G401.6 (cell line): ENCODE measurements at regions not wholly inside any gene's neighbourhood (a gene's known extent, or its start where the extent isn't known, plus 50 kb on each side); places are given as distances from the start of the nearest gene placed in this dataset.

Experiments
- FAIRE-seq: peaks from 2 replicates; lab custom pipeline; 2012; peaks lifted over from hg19 to GRCh38; lab: Jason Lieb, UNC

GRCh38 chr2:16253291-16253690 lies 312.9 kb downstream of the MYCN start:
- FAIRE-seq = no peak

GRCh38 chr2:16252891-16253290 lies 312.5 kb downstream of the MYCN start:
- FAIRE-seq = no peak

- FAIRE-seq = no peak
These were observed 311.9 kb downstream of the MYCN start for GRCh38 chr2:16252251-16252650.

GRCh38 chr2:16251511-16252225 lies 311.3 kb downstream of the MYCN start:
- FAIRE-seq = no peak

DNA sequence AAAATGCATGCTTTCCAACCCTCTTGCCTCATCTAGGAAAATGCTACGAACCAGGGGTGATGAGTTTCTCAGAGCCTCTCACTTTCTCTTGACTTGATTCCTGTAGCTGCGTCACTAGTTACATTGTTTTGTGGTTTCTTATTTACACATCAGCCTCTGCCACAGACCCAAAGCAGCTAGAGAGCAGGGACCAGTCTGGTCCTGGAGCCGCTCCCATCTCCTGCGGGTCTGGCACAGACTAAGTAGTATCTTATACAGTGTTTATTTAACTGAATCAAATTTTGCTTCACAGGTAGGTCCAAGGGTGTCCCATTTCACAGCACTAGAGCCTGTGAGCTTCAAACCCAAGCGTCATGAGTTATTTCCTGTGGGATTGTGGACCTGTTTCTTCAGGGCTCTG lies 310.5 kb downstream of the MYCN start:
- FAIRE-seq = no peak

DNA sequence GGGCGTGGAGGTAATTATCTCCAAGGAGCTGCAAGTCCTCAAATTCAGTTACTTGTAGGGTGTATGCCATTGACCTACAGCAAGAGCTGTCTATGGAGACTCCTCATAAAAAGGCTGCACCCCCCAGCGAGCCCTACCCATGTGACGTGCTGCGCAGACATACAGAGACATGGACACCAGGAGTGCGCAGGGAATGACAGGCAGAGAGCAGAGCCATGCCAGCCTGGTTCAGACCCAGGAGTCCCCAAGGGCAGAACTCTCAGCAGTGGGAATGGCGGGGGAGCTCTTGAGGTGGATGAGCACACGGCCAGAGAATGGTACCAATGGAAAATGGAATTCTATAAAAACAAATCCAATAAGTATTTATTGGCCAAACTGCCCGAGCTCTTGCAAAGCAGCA lies 310.1 kb downstream of the MYCN start:
- no peak for FAIRE-seq

DNA sequence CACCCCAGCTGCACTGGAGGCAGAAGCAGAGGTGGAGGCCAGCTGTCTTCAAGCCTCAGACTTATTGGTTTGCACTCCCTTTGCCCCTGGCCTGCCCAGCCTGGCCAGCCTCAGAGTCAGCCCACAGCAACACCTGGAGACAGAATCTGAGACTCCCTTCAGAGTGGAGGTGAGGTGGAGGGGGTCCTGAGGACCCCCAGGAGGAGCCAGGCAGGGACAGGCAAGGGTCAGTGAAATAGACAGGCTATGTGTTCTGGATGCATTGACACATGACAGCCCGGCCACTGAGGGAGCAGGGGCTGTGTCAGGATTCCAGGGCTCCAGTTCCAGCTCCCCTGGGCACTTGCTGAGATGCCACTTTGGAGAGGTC lies 309.7 kb downstream of the MYCN start:
- no peak for FAIRE-seq

DNA sequence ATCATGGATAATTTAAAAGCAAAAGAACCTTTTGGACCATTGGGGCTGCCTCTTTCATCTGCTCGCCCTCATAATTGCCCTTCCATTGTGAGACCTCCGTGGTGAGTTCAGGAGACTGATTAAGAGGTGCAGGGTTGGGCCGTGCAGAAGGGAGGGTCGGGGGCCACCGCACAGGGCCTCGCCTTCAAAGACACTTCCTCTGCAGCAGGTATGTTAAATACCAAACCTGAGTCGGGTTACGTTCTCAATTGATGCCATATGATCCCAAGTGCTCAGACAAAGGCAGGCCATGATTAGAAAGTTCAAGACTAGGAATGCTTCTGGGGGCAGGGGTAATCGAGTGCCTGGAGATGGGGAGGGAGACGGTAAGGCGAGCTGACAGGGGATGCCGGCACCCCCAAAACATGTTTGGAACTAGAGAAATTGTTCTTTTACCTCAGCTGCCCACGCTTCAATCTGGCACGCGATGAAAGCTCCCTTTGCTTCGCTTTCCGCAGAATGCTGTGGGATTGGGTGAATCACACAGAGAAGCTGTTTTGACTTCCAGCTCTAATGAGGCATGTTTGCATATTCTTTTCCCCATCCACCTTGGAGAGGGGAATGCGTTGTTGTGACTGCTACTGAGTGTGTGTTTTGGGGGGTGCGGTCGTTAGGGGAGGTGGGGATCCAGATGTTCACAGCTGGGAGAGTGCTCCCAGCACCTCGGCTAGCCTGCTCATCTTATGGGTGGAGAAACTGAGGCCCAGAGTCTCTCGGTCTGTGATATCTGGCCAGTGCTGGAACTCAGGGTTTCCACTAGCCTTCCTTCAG lies 309.1 kb downstream of the MYCN start:
- FAIRE-seq = no peak

- no peak for FAIRE-seq
These were observed 308.3 kb downstream of the MYCN start for GRCh38 chr2:16248571-16249105.

DNA sequence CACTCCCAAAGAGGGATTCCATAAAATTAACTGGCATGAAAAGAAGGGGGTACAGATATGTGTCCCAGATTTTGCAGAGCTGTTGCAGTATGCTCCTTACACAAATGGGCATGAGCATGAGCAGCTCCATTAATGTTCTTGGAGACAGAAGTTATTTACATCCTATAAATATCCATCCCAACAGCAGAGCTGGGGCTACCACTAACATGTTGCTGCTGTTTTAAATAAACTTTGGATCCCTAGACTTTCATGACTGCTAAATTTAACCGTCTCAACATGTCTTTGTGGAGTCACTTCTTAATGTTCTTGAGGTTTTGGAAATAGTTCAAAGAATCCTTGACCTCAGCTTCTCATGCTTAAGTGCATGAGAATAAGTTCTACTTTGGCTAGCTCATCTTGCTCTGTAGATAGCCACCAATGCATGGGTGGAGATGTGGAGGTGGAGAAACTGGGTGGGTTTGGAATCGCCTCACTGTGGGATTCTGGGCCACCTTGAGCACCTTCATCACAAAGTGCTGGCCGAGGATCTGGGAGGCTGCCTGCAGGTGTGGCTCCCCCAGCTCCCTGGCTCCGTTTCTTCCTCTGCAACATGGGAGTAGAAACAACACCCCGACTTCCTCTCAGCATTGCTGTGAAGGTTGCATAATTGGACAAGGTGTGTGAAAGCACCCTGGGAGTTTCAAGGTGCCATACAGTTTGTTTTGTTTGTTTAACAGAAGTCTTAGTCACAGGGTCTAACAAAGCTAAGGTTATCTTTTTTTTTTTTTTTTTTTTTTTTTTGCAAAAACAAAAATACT lies 307.2 kb downstream of the MYCN start:
- no peak for FAIRE-seq

DNA sequence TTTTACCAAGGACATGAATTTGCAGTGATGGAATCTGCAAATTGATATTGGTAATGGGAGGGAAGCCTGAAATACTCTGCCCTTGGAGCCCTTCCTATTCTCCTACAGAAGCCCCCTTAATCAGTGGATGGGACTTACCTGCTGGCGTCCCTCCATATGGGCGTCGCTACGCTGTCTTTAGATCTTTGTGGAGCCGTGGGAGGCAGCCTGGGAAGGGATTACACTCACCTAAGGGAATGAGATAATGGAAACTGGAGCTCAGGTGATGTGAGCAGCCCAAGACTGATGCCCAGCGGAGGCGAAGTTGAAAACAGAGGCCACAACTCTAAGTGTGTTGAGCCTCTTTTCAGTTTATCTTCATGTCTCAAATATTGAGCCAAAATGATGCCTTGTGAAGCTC lies 306.6 kb downstream of the MYCN start:
- FAIRE-seq = no peak

GRCh38 chr2:16246281-16246850 lies 306.0 kb downstream of the MYCN start:
- FAIRE-seq = no peak

- no peak for FAIRE-seq
These were observed 305.2 kb downstream of the MYCN start for GRCh38 chr2:16245481-16246054.

DNA sequence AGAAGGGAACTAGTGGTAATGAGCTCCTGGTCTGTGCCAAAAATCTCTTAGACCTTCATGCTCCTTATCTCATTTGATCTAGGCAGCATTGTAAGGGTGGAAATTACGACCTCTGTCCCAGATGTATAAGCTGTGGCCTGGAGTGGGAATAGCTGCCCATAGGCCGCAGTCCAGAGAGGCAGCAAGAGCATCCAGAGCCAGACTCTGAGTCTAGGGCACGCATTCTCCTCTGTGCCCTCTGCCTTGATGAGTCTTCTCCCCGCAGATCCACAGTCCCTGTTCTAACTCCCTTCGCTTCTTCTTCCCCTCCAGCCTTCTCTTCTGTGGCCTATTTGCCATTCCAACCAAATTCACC lies 304.6 kb downstream of the MYCN start:
- FAIRE-seq = no peak

DNA sequence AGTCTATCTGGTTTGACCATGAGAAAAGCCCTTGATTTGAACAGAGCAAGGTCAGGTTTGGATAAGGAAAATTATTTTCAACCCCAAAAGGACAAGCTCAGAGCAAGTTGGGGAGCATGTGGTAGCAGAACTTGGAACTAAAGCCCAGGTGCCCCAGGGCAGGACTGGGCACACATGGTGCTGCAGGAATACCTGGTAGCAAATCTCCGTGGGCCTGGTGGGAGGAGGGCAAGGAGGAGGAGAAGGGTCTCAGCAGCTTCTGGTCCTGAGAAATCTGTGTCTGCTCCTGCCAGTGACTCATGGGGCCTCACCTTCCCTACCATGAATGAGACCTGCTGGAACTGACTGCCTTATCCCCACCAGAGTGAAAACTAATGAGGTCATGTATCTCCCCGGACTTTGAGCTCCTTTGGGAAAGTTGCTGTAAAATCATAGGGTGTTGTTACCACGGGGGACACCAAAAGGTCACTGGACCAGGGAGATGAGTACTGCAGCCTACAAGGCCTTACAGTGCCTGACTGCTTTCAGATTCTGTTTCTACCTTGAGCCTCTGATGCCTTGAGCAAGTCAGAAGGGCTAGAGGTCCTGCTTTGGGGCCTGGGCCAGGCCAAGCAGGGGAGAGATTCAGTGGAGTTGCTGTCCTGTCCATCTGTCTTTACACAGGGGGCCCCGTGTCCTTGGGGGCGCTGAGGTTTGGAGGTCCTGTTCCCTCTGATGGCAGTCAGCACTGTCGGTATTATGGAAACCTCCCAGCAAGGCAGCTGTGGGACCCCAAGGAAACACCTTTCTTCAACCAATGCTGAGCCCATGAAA lies 304.0 kb downstream of the MYCN start:
- FAIRE-seq = no peak

DNA sequence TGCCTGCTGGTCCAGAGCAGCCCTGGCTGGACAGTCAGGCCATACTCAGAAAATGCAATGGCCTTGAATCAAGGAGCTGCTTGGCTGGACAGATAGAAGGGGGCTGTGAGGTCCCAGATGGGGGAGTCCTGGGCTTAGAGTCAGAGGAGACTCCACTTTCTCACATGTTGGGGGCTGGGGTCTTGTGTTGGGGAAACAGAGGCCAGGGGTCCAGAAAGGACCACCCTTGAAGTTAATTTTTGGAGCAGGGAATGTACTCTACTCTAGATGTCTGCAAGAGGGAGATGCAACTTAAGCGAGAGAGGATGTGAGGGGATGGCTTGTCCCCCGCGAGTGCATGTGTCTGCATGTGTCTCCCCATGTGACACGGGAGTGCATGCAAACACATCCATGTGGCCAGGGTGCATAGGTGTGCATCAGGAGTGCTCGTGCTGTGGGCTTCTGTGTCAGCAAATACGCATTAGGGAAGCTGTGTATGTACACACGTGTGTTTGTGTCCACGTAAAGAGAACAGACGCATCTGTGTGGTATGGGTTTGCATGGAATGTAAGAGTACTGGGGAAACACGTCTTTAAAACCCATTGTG lies 303.2 kb downstream of the MYCN start:
- FAIRE-seq = no peak

DNA sequence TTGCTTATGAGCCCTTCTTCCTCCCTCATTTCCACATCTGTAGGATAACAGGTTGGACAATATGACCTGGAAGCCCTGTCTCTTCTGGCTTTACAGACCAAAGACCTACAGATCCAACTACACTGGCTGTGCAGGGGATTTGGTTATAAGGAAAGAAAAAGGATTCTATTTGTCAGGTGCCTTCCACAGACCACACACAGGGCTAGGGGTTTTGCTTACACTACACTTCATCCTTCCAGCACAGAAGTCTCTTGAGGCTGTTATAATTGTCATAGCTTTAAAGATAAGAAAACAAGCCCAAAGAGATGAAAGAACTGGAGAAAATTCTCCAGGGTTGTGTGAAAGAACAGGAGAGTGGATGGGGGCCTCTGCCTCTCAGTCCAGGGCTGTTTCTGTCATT lies 302.6 kb downstream of the MYCN start:
- no peak for FAIRE-seq

- FAIRE-seq = no peak
These were observed 301.1 kb downstream of the MYCN start for GRCh38 chr2:16241166-16242160.

DNA sequence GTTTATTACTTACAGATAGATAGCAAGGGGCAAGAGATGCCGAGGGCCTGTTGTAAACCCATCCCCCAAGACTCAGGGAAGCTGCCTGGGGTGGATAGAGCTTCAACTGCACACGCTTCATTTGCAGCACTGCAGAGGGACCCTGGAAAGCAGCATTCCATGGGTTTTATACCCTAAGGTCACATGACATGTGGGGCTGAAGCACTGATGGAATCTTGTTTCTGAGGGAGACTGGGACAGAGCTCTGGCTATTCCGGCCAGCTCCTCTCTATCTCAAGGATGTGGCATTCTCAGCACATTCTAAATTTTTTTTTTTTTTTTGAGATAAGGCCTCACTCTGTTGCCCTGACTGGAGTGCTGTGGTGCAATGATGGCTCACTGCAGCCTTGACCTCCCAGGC lies 300.1 kb downstream of the MYCN start:
- FAIRE-seq = no peak
